Sciatic nerve (tissue), 2 donors: ENCODE measurements at regions not wholly inside any gene's neighbourhood (a gene's known extent, or its start where the extent isn't known, plus 50 kb on each side); places are given as distances from the start of the nearest gene placed in this dataset.
A peak's percentile ranks its signal among the peaks of the same experiment; 100 is the strongest.

Source experiments
- ATAC-seq: fragments of 200-7000 bp; cut with Tn5 transposase; one replicate; pipeline ENCODE4 v1.9.1; 2020; ENCODE audit warnings: mild to moderate bottlenecking, moderate library complexity
- DNase-seq: peaks from one replicate; pipeline ENCODE4 v3.0.0-alpha.2; 2020; ENCODE audit warnings: low spot score
- intact Hi-C: fragments of 100-400 bp; cut with DNase I; formaldehyde crosslinking; loops from one replicate; pipeline ENCODE4 v1.14.2; 2022
- donor health status: DM: no; HTN: no; CAD: no.
- donor health status: DM: no; HTN: no; CAD: no.

GRCh38 chr17:59451706-59452105 is 113.7 kb upstream of the DHX40 start:
- intact Hi-C loops, result no loop called here
- ATAC-seq (no peak), DNase-seq (no peak)

DNA sequence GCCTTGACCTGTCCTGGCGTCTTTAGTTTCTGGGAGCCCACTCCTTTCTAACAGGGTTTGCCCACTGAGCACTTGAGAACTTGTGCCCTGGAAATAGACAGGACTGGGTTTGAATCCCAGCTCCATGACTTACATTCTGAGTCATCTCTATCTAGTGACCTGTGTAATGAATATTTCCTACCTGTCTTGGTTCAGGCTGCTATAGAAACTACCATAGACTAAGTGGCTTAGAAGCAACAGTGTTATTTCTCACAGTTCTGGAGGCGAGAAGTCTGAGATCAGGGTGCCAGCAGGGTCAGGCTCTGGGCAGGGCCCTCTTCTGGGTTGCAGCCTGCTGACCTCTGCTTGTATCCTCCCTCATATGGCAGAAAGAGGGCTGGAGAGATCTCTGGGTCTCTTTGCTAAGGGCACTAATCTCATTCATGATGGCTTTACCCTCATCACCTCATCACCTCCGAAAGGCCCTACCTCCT is 110.7 kb upstream of the DHX40 start:
- intact Hi-C loops, result no loop called here
- ATAC-seq, result no peak
- no peak for DNase-seq

- no peak for ATAC-seq
- intact Hi-C loops, result no loop called here
- DNase-seq, result no peak
Observed at GRCh38 chr17:59456428-59456827, 109.0 kb upstream of the DHX40 start.

DNA sequence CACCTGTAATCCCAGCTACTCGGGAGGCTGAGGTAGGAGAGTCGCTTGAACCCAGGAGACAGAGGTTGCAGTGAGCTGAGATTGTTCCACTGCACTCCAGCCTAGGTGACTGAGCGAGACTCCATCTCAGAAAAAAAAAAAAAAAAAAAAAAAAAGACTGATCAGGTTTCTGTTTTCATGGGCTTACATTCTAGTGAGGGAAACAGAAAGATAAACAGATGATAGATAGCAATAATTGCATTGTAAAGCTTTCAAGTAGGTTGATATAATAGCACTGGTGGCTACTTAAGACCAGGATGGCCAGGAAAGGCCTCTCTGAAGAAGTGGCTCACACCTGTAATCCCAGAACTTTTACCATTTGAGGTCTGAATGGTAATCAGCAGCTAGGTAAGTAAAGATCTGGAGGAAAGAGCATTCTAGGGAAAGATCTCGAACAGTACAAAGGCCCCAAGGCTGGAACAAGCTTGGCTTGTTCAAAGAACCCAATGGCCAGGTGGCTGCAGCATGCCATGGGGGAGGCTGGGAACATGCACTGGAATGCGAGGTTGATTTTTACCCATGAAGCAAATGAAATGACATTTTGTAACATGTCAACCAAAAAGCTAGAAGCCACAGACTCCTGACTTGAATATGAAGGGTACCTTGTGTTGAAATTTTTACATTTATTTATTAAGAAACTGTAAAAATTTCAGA is 108.3 kb upstream of the DHX40 start:
- intact Hi-C loops, result no loop called here
- ATAC-seq (no peak), DNase-seq (no peak)

GRCh38 chr17:59462385-59462784 is 103.0 kb upstream of the DHX40 start:
- no peak for DNase-seq
- no peak for ATAC-seq
- intact Hi-C loops, result no loop called here

DNA sequence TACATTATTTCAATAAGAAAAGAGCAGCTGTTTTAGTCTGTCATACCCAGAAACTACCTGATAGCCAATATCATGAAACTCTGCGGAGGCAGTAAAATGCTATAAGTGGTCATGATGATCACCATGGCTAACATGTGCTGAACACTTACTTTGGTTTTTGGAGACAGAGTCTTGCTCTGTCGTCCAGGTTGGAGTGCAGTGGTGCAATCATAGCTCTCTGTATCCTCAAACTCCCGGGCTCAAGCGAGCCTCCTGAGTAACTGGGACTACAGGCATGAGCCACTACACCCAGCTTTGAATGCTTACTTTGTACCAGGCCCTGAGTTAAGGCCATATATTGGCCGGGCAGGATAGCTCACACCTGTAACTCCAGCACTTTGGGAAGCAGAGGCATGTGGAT is 101.2 kb upstream of the DHX40 start:
- no peak for ATAC-seq
- DNase-seq, result no peak
- intact Hi-C loops, result no loop called here

GRCh38 chr17:59465949-59466307 is 99.5 kb upstream of the DHX40 start:
- ATAC-seq (no peak), DNase-seq (no peak)
- intact Hi-C loops, result no loop called here

GRCh38 chr17:59466946-59467801 is 98.2 kb upstream of the DHX40 start:
- intact Hi-C loops, result no loop called here
- no peak for DNase-seq
- ATAC-seq, result peak; percentile 59

GRCh38 chr17:59469786-59470485 is 95.5 kb upstream of the DHX40 start:
- intact Hi-C loops, result no loop called here
- no peak for ATAC-seq
- DNase-seq, result no peak

- ATAC-seq (no peak), DNase-seq (no peak)
- intact Hi-C loops, result no loop called here
Observed at GRCh38 chr17:59470624-59471297, 94.6 kb upstream of the DHX40 start.

DNA sequence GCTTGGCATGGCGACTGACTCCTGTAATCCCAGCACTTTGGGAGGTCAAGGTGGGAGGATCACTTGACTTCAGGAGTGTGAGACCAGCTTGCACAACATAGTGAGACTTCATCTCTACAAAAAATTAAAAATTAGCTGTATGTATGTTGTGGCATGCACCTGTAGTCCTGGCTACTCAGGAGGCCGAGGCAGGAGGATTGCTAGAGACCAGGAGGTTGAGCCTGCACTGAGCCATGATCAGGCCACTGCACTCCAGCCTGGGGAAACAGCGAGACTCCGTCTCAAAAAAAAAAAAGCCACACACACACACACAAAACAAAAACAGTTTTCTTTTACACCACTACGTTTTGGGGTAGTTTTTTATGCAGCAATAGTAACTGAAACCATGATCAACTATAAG is 89.0 kb upstream of the DHX40 start:
- ATAC-seq, result no peak
- intact Hi-C loops, result no loop called here
- no peak for DNase-seq

DNA sequence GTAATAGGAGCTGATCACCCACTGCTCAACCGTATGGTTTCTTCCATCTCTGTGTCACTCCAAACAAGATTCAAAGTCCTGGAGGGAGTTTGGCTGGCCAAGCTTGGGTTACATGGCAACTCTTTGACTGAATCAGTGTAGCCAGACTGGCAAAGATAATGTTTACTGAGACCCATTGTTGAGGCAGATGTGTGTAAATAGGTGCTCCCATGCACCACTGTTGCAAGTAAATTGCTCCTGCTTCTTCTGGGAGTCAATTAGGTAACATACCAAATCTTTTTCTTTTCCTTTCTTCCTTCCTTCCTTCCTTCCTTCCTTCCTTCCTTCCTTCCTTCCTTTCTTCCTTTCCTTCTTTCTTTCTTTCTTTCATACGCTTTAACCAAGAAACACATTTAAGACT is 86.3 kb upstream of the DHX40 start:
- intact Hi-C loops, result no loop called here
- no peak for DNase-seq
- ATAC-seq, result no peak

DNA sequence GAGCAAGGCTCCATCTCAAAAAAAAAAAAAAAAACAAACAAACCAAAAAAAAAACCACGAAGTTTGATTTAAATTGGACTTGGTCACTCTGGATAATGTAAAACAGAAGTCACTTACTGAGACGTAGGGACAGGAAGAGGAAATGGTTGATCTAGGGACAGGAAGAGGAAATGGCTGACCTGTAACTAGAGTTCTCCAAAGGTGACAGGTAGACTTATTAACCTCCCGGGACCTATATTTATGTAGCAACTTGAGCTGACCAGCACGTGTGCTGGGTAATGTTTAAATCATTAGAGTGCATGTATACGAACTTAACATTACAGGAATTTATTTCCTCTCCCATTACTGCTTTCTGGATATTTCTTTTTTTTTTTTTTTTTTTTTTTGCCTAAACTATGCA is 81.5 kb upstream of the DHX40 start:
- DNase-seq (no peak), ATAC-seq (no peak)
- intact Hi-C loops, result no loop called here

GRCh38 chr17:59485015-59485414 is 80.4 kb upstream of the DHX40 start:
- DNase-seq (no peak), ATAC-seq (no peak)
- intact Hi-C loops, result no loop called here

- no peak for ATAC-seq
- no peak for DNase-seq
- intact Hi-C loops, result no loop called here
Observed at GRCh38 chr17:59485946-59486345, 79.5 kb upstream of the DHX40 start.

- intact Hi-C loops, result no loop called here
- ATAC-seq (no peak), DNase-seq (no peak)
Observed at GRCh38 chr17:59487161-59487873, 78.1 kb upstream of the DHX40 start.

- intact Hi-C loops, result no loop called here
- ATAC-seq (no peak), DNase-seq (no peak)
Observed at GRCh38 chr17:59488805-59489204, 76.6 kb upstream of the DHX40 start.

DNA sequence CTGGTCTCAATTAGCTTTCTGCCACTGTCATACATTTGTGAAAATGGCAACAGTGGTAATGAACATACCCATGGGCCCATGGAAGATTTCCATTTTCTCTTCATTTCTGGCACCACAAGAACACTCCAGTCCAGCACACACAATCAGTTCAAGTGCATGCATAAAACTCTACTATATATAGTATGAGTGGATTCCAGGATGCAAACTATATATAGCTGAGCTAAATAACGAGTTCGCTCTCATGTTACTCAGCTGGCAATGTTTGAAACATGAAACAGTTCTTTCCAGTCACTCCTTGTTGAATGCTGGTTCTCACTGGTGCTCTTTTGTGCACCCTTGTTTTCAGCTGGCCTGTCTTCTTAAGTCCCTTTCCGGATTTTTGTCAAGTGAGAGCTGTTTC is 75.2 kb upstream of the DHX40 start:
- intact Hi-C loops, result no loop called here
- ATAC-seq (no peak), DNase-seq (no peak)
